ENCODE measurements at regions not wholly inside any gene's neighbourhood (a gene's known extent, or its start where the extent isn't known, plus 50 kb on each side); places are given as distances from the start of the nearest gene placed in this dataset.

DNA sequence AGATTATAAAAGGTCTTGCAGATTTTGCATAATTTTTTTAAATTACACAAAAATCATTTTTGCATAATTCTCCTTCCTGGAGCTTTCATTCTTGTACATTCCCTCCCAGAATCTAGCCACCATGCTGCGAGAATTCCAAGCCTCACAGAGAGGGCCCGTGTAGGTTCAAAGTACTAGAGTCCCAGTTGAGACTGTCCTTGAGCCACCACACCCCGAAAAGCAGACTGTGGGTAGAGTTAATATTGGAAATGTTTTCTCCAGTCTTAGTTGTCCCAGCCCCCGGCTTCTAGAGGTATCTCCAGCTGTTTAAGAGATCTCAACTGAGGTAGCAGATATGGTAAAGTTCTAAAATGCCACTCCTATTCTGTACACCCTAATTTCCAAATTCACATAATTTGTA is 407.3 kb upstream of the ANO3 start:
- FAIRE-seq: no peak

DNA sequence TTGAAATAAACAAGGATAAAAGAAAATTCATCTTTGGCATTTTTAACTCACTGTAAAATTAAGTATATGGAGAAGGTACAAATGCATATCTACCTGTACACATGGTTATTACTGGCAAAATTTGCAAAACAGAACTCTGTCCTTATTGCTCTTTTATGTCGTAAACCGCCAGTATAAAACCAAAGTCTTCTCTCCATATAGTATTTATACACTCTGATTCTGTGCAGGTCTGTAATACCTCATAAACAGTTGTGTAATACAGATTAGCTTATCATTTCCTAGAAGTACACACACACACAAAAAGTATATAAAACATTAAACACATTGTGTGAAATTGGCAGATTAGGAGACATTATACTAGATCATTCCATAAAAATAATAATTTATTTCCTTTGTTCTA is 406.6 kb upstream of the ANO3 start:
- 8% methylated on average over 2 of the region's 2 CpGs for WGBS (ENCODE audit: missing lambda C conversion rate)
- no peak overlapping the region for H3K27ac ChIP-seq
- no peaks in the 10 kb centered on the region for H3K4me1 ChIP-seq
- no peak for DNase-seq (ENCODE audit: low read depth in 1 of 2, low spot score in 1 of 2)
- no peak overlapping the region for H3K4me2 ChIP-seq
- ATAC-seq: no peak
- TF ChIP-seq POLR2A (IDR thresholded peaks at IDR 0.05; ENCODE audit: low read length) (no peak), EP300 (IDR thresholded peaks at IDR 0.05) (no peak), RCOR1 (IDR thresholded peaks at IDR 0.05; ENCODE audit: low read depth, low read length) (no peak), GATA3 (IDR thresholded peaks at IDR 0.05; ENCODE audit: borderline replicate concordance) (no peak), TP53 (CRISPR knock-in tag; IDR thresholded peaks at IDR 0.05) (no peak), HOXB13 (CRISPR knock-in tag; IDR thresholded peaks at IDR 0.05; ENCODE audit: low read depth) (no peak), KDM5A (IDR thresholded peaks at IDR 0.05) (no peak), CHD2 (IDR thresholded peaks at IDR 0.05; ENCODE audit: low read length, partially characterized antibody) (no peak), ZC3H11A (IDR thresholded peaks at IDR 0.05) (no peak), HEYL (CRISPR knock-in tag; IDR thresholded peaks at IDR 0.05) (no peak), ZFP36 (IDR thresholded peaks at IDR 0.05; ENCODE audit: borderline replicate concordance, partially characterized antibody) (no peak), HOXA7 (CRISPR knock-in tag; IDR thresholded peaks at IDR 0.05) (no peak), CEBPB (IDR thresholded peaks at IDR 0.05) (no peak)
- POLR2A ChIA-PET: no interaction called here
- CTCF ChIA-PET: no interaction called here
- no peak for FAIRE-seq
- H3K4me3 ChIP-seq: no peak overlapping the region
- H3K9me3 ChIP-seq: no peaks in the 10 kb centered on the region

More for the DNA sequence above, 407.3 kb upstream of the ANO3 start:
- no peak for DNase-seq (ENCODE audit: low read depth in 1 of 2, low spot score in 1 of 2)
- Histone ChIP-seq H3K27ac (no peak overlapping the region), H3K4me1 (no peaks in the 10 kb centered on the region), H3K4me2 (no peak overlapping the region), H3K4me3 (no peak overlapping the region), H3K9me3 (no peaks in the 10 kb centered on the region)
- TF ChIP-seq RAD21 (conservative IDR thresholded peaks at IDR 0.05 in 1 of 2, IDR thresholded peaks at IDR 0.05 in 1 of 2) (no peak), EHMT2 (IDR thresholded peaks at IDR 0.05; ENCODE audit: low read depth) (no peak), FOSL2 (IDR thresholded peaks at IDR 0.05) (no peak), FOSL2 (CRISPR knock-in tag; IDR thresholded peaks at IDR 0.05) (no peak), MAFK (IDR thresholded peaks at IDR 0.05; ENCODE audit: partially characterized antibody) (no peak), NFE2L2 (conservative IDR thresholded peaks at IDR 0.05; ENCODE audit: low read length) (no peak), SMC3 (IDR thresholded peaks at IDR 0.05) (no peak)
- TF ChIP-seq, protein P1, sequence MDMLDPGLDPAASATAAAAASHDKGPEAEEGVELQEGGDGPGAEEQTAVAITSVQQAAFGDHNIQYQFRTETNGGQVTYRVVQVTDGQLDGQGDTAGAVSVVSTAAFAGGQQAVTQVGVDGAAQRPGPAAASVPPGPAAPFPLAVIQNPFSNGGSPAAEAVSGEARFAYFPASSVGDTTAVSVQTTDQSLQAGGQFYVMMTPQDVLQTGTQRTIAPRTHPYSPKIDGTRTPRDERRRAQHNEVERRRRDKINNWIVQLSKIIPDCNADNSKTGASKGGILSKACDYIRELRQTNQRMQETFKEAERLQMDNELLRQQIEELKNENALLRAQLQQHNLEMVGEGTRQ (IDR thresholded peaks at IDR 0.05): no peak
- WGBS (ENCODE audit: missing lambda C conversion rate): 5% methylated on average over 4 of the region's 4 CpGs
- ChIA-PET CTCF (no interaction called here), POLR2A (no interaction called here)
- ATAC-seq: no peak

DNA sequence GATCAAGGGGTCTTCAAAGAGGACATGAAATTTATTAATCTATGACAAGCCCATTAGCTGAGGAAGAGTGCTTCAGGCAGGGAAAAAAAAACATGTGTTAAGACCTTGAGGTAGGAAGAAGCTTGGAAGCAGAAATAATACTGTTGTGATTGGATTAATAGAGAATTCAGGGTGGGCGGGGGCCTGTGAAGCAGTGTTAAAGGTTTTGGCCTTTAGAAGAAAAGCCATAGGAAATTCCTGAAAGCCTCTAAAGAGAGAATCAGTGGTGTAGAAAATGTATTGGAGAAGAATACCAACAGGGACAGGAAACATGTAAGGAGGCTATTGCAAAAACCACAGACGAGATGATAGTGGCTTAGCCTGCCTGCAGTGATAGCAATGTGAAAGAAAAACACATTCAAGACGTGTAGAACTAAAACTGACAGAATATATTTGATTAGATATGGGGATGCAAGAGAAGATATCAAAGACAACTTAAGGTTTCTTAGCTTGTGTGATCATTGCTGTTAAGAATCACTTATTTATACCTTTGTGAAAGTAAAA is 404.4 kb upstream of the ANO3 start:
- Histone ChIP-seq H3K9me3 (no peaks in the 10 kb centered on the region), H3K4me1 (no peaks in the 10 kb centered on the region), H3K4me3 (no peak overlapping the region), H3K4me2 (no peak overlapping the region), H3K27ac (no peak overlapping the region)
- no peak for DNase-seq (ENCODE audit: low read depth in 1 of 2, low spot score in 1 of 2)
- FAIRE-seq: no peak
- WGBS (ENCODE audit: missing lambda C conversion rate): 2% methylated on average over 3 of the region's 3 CpGs
- TF ChIP-seq RAD21 (conservative IDR thresholded peaks at IDR 0.05 in 1 of 2, IDR thresholded peaks at IDR 0.05 in 1 of 2) (no peak), EP300 (IDR thresholded peaks at IDR 0.05) (no peak), CBX8 (IDR thresholded peaks at IDR 0.05) (no peak), JUN (IDR thresholded peaks at IDR 0.05) (no peak), HEYL (CRISPR knock-in tag; IDR thresholded peaks at IDR 0.05) (no peak), KDM5A (IDR thresholded peaks at IDR 0.05) (no peak), NFE2L2 (conservative IDR thresholded peaks at IDR 0.05; ENCODE audit: low read length) (no peak), TFCP2L1 (CRISPR knock-in tag; IDR thresholded peaks at IDR 0.05) (no peak)
- TF ChIP-seq, protein P2, sequence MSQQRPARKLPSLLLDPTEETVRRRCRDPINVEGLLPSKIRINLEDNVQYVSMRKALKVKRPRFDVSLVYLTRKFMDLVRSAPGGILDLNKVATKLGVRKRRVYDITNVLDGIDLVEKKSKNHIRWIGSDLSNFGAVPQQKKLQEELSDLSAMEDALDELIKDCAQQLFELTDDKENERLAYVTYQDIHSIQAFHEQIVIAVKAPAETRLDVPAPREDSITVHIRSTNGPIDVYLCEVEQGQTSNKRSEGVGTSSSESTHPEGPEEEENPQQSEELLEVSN (IDR thresholded peaks at IDR 0.05; ENCODE audit: borderline replicate concordance, low read depth): no peak
- TF ChIP-seq, protein P3, sequence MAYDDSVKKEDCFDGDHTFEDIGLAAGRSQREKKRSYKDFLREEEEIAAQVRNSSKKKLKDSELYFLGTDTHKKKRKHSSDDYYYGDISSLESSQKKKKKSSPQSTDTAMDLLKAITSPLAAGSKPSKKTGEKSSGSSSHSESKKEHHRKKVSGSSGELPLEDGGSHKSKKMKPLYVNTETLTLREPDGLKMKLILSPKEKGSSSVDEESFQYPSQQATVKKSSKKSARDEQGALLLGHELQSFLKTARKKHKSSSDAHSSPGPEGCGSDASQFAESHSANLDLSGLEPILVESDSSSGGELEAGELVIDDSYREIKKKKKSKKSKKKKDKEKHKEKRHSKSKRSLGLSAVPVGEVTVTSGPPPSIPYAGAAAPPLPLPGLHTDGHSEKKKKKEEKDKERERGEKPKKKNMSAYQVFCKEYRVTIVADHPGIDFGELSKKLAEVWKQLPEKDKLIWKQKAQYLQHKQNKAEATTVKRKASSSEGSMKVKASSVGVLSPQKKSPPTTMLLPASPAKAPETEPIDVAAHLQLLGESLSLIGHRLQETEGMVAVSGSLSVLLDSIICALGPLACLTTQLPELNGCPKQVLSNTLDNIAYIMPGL (CRISPR knock-in tag; IDR thresholded peaks at IDR 0.05; ENCODE audit: borderline replicate concordance): no peak
- TF ChIP-seq, protein P1 (IDR thresholded peaks at IDR 0.05): no peak
- no peak for ATAC-seq
- POLR2A ChIA-PET: no interaction called here
- CTCF ChIA-PET: no interaction called here

Measured in A549 (cell line).